ENCODE measurements at regions not wholly inside any gene's neighbourhood (a gene's known extent, or its start where the extent isn't known, plus 50 kb on each side); places are given as distances from the start of the nearest gene placed in this dataset.
A peak's percentile ranks its signal among the peaks of the same experiment; 100 is the strongest.
"Not testable (repeated sequence)": the region's sequence is repeated elsewhere in the genome, so short reads cannot be mapped to it uniquely, and the experiment has no call there.

- DNase-seq (ENCODE audit: low read depth): no peak
- H3K4me3 ChIP-seq (ENCODE audit: low read length): no peak overlapping the region
- no peak for TF ChIP-seq CTCF (IDR thresholded peaks at IDR 0.05; ENCODE audit: insufficient read depth, low read depth, low read length, missing control alignments)
Measured at GRCh38 chr2:166661391-166661790, 167.3 kb upstream of the SCN7A start.

- DNase-seq (ENCODE audit: low read depth): no peak
Measured at GRCh38 chr2:166658901-166659300, 164.9 kb upstream of the SCN7A start.

GRCh38 chr2:166653185-166653813 is 159.2 kb upstream of the SCN7A start:
- DNase-seq (ENCODE audit: low read depth): peak; percentile 45
- no peak for TF ChIP-seq CTCF (IDR thresholded peaks at IDR 0.05; ENCODE audit: insufficient read depth, low read depth, low read length, missing control alignments)
- H3K4me3 ChIP-seq (ENCODE audit: low read length): no peak overlapping the region

More at GRCh38 chr2:166658901-166659300, 164.9 kb upstream of the SCN7A start:
- TF ChIP-seq CTCF (IDR thresholded peaks at IDR 0.05; ENCODE audit: insufficient read depth, low read depth, low read length, missing control alignments): no peak
- H3K4me3 ChIP-seq (ENCODE audit: low read length): no peak overlapping the region

GRCh38 chr2:166651991-166652390 is 157.9 kb upstream of the SCN7A start:
- no peak for DNase-seq (ENCODE audit: low read depth)
- no peak overlapping the region for H3K4me3 ChIP-seq (ENCODE audit: low read length)
- TF ChIP-seq CTCF (IDR thresholded peaks at IDR 0.05; ENCODE audit: insufficient read depth, low read depth, low read length, missing control alignments): no peak

- no peak overlapping the region for H3K4me3 ChIP-seq (ENCODE audit: low read length)
- DNase-seq (ENCODE audit: low read depth): no peak
Measured at GRCh38 chr2:166651080-166651675, 157.1 kb upstream of the SCN7A start.

GRCh38 chr2:166647935-166648334 is 153.9 kb upstream of the SCN7A start:
- H3K4me3 ChIP-seq (ENCODE audit: low read length): no peak overlapping the region
- DNase-seq (ENCODE audit: low read depth): no peak
- no peak for TF ChIP-seq CTCF (IDR thresholded peaks at IDR 0.05; ENCODE audit: insufficient read depth, low read depth, low read length, missing control alignments)

More at GRCh38 chr2:166651080-166651675, 157.1 kb upstream of the SCN7A start:
- no peak for TF ChIP-seq CTCF (IDR thresholded peaks at IDR 0.05; ENCODE audit: insufficient read depth, low read depth, low read length, missing control alignments)

- no peak for TF ChIP-seq CTCF (IDR thresholded peaks at IDR 0.05; ENCODE audit: insufficient read depth, low read depth, low read length, missing control alignments)
- no peak overlapping the region for H3K4me3 ChIP-seq (ENCODE audit: low read length)
Measured at GRCh38 chr2:166643980-166644379, 149.9 kb upstream of the SCN7A start.

GRCh38 chr2:166641516-166641915 is 147.5 kb upstream of the SCN7A start:
- DNase-seq (ENCODE audit: low read depth); H3K4me3 ChIP-seq (ENCODE audit: low read length): not testable (repeated sequence)

More at GRCh38 chr2:166643980-166644379, 149.9 kb upstream of the SCN7A start:
- DNase-seq (ENCODE audit: low read depth): no peak
